Esophagus muscularis mucosa (tissue), 3 donors: ENCODE measurements at regions not wholly inside any gene's neighbourhood (a gene's known extent, or its start where the extent isn't known, plus 50 kb on each side); places are given as distances from the start of the nearest gene placed in this dataset.

ENCODE experiments used
- POLR2AphosphoS5 ChIP-seq, 2 donors: sonication (generic); formaldehyde crosslinking; IDR thresholded peaks; one replicate each; pipeline ENCODE4 v1.6.1; 2017; ENCODE audit warnings: antibody characterized with exemption in 2 of 2
- TF ChIP-seq, protein P1 (sequence below), 3 experiments: fragments of 200-600 bp in 2 of 3; fragments of 450-650 bp in 1 of 3; sonication (generic) in 2 of 3; IDR thresholded peaks; one replicate each; pipeline ENCODE4 v1.5.1; 2017 to 2019; ENCODE audit warnings: antibody characterized with exemption in 3 of 3, mild to moderate bottlenecking in 2 of 3, moderate library complexity in 1 of 3

- TF ChIP-seq POLR2AphosphoS5 (IDR thresholded peaks at IDR 0.05), result no peak
- TF ChIP-seq, protein P1, sequence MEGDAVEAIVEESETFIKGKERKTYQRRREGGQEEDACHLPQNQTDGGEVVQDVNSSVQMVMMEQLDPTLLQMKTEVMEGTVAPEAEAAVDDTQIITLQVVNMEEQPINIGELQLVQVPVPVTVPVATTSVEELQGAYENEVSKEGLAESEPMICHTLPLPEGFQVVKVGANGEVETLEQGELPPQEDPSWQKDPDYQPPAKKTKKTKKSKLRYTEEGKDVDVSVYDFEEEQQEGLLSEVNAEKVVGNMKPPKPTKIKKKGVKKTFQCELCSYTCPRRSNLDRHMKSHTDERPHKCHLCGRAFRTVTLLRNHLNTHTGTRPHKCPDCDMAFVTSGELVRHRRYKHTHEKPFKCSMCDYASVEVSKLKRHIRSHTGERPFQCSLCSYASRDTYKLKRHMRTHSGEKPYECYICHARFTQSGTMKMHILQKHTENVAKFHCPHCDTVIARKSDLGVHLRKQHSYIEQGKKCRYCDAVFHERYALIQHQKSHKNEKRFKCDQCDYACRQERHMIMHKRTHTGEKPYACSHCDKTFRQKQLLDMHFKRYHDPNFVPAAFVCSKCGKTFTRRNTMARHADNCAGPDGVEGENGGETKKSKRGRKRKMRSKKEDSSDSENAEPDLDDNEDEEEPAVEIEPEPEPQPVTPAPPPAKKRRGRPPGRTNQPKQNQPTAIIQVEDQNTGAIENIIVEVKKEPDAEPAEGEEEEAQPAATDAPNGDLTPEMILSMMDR (IDR thresholded peaks at IDR 0.05), result no peak
Observed at GRCh38 chr2:16832910-16833309, 167.3 kb upstream of the CYRIA start.
